Mucosa of descending colon (tissue), 3 donors: ENCODE measurements at regions not wholly inside any gene's neighbourhood (a gene's known extent, or its start where the extent isn't known, plus 50 kb on each side); places are given as distances from the start of the nearest gene placed in this dataset. TPM values are rescaled to one million over a fixed set of nuclear protein-coding genes. Genes with fewer than 3 reads are reported as not detected.

Source experiments
- ATAC-seq: fragments of 200-7000 bp; cut with Tn5 transposase; one replicate; pipeline ENCODE4 v1.9.1; 2020; ENCODE audit warnings: mild to moderate bottlenecking, moderate library complexity
- DNase-seq, 3 donors: peaks; one replicate each; pipeline ENCODE4 v3.0.0-alpha.2; 2020
- H3K36me3 ChIP-seq: fragments of 200-600 bp; one replicate; pipeline ENCODE4 v1.8.0; 2021; ENCODE audit warnings: low read depth, mild to moderate bottlenecking
- H3K4me1 ChIP-seq: fragments of 200-600 bp; one replicate; pipeline ENCODE4 v1.8.0; 2021; ENCODE audit warnings: low read depth, mild to moderate bottlenecking
- H3K4me3 ChIP-seq: fragments of 200-600 bp; one replicate; pipeline ENCODE4 v1.8.0; 2021; ENCODE audit warnings: mild to moderate bottlenecking
- H3K9me3 ChIP-seq: fragments of 200-600 bp; one replicate; pipeline ENCODE4 v1.8.0; 2021; ENCODE audit warnings: mild to moderate bottlenecking
- intact Hi-C, 2 donors: fragments of 100-400 bp; cut with DNase I in 1 of 2; cut with micrococcal nuclease in 1 of 2; formaldehyde crosslinking; loops; one replicate each; pipeline versions ENCODE4 v1.11.0 to v1.11.1; 2022; cut with DNase I, micrococcal nuclease
- microRNA-seq: library from miRNA; unstranded; fragments of <30 nt; microRNA quantifications from one replicate; pipeline ENCODE4, GENCODE V29; 2019
- TF ChIP-seq, protein P1 (sequence below): fragments of 200-600 bp; IDR thresholded peaks from one replicate; pipeline ENCODE4 v1.8.0; 2022; ENCODE audit warnings: antibody characterized with exemption, mild to moderate bottlenecking
- donor health status: DM: no; HTN: no; CAD: no; lungs with moderate emphysema.
- donor health status: DM: no; HTN: no; CAD: no.
- donor health status: DM: no; HTN: yes; CAD: no.

DNA sequence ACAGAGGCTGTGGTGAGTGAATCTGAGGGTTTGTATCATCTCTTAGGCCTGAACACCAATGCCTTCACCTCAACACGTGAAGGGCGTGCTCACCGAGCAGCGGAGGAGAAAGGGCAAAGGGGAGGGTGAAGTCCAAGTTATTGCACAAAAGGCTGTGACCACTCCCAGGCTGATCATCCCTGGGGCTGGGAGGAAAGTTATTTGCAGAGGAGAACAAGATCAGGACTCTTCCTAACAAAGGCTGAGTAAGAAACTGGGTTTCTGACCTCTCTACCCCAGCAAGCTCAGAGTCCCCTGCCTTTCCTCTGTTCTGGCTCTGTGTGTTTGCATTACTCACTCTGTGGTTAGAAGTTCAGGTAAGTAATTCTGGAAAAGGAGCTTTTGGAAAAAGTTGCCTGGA, 366.3 kb upstream of the CXorf51A start:
- TF ChIP-seq, protein P1, sequence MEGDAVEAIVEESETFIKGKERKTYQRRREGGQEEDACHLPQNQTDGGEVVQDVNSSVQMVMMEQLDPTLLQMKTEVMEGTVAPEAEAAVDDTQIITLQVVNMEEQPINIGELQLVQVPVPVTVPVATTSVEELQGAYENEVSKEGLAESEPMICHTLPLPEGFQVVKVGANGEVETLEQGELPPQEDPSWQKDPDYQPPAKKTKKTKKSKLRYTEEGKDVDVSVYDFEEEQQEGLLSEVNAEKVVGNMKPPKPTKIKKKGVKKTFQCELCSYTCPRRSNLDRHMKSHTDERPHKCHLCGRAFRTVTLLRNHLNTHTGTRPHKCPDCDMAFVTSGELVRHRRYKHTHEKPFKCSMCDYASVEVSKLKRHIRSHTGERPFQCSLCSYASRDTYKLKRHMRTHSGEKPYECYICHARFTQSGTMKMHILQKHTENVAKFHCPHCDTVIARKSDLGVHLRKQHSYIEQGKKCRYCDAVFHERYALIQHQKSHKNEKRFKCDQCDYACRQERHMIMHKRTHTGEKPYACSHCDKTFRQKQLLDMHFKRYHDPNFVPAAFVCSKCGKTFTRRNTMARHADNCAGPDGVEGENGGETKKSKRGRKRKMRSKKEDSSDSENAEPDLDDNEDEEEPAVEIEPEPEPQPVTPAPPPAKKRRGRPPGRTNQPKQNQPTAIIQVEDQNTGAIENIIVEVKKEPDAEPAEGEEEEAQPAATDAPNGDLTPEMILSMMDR, result no peak
- intact Hi-C loops, result no loop called here
- no peaks in the 10 kb centered on the region for H3K4me1 ChIP-seq
- H3K4me3 ChIP-seq, result no peak overlapping the region
- H3K36me3 ChIP-seq, result no peaks in the 10 kb centered on the region
- ATAC-seq (no peak), DNase-seq (peak in 1 of 3 donors; percentile 44)
- peaks cover 2% of the 10 kb centered on the region for H3K9me3 ChIP-seq

DNA sequence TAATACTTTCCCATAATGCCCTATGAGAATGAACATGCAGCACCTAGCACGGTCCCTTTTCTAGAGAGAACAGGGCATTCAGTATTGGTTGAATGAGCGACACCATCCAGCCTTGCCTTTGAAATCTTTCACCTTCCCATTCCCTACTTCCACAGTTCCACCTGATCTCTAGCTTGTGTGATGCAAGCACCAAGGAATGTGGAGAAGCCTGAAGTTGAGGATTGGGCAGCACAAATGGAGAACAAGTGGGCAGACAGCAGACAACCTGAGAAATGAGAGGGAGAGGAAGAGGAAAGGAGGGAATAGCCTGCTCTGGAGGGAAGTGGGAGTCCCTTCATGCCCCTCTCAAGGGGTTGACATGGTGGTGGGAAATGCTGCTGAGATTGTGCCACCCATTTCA, 365.1 kb upstream of the CXorf51A start:
- Histone ChIP-seq H3K4me3 (no peak overlapping the region), H3K36me3 (no peaks in the 10 kb centered on the region), H3K4me1 (no peaks in the 10 kb centered on the region), H3K9me3 (peaks cover 2% of the 10 kb centered on the region)
- TF ChIP-seq, protein P1, result no peak
- intact Hi-C loops, result no loop called here
- DNase-seq (no peak), ATAC-seq (no peak)

DNA sequence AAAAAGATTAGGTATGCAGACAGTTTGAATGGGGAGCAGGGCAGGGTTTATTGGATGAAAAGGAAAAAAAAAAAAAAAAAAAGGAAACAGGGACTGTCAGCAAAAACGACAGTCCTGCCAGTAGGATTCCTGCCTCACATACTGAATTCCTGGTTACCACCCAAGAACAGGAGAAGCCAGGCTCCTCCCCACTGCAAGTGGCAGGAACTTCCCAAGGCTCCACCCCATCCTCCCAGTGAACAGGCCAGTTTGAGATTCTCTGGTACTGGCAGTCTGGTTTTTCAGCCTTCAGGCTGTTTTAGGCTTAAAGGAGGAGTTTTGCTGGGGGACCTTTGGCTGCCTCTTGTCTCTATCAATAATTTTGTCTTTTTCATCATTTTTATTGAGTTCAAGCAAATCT, 360.0 kb upstream of the CXorf51A start:
- Histone ChIP-seq H3K9me3 (peaks cover 9% of the 10 kb centered on the region), H3K36me3 (no peaks in the 10 kb centered on the region), H3K4me3 (no peak overlapping the region), H3K4me1 (no peaks in the 10 kb centered on the region)
- ATAC-seq (no peak), DNase-seq (peak in 1 of 3 donors; percentile 9)
- intact Hi-C loops, result no loop called here
- TF ChIP-seq, protein P1, result no peak

DNA sequence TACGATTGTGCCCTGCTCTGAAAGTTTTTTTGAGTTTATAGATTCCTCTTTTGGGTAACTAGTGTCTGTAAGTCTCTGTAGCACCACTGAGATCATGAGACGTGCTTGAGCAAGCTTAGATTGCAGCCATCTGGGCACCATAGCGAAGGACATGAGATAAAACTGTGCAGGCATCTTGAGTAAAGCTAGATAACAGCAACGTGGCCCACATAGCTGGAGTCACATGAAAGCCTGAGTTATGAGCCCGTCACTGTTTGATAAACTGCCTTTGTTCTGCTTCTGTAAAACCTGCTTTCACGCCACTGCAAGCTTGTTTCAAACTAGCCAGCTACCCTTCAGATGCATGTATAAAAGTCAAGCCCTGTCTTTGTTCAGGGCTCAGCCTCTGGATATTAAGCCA, 359.1 kb upstream of the CXorf51A start:
- intact Hi-C loops, result no loop called here
- TF ChIP-seq, protein P1, result no peak
- H3K36me3 ChIP-seq, result no peaks in the 10 kb centered on the region
- H3K9me3 ChIP-seq, result peaks cover 9% of the 10 kb centered on the region
- DNase-seq, result no peak
- no peaks in the 10 kb centered on the region for H3K4me1 ChIP-seq
- no peak for ATAC-seq
- H3K4me3 ChIP-seq, result no peak overlapping the region

DNA sequence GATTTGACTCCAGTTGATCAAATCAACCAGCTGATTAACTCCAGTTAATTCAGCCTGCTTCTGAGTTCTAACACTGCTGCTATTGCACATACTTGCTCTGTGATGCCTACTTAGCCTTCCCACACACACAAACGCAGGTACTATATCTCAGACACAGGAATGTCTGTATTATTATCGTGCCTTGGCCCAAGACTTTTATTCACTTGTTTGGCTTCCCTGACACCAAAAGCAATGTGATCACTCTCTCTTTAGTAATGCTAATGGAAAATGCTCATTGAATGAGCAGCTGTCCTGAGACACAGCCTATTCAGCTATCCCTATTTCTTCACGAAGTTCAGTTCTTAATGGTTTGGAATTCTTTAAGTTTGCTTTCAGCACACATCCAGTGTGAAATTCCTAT, 356.4 kb upstream of the CXorf51A start:
- Histone ChIP-seq H3K36me3 (no peaks in the 10 kb centered on the region), H3K9me3 (peaks cover 9% of the 10 kb centered on the region), H3K4me3 (no peak overlapping the region), H3K4me1 (no peaks in the 10 kb centered on the region)
- ATAC-seq (no peak), DNase-seq (no peak)
- TF ChIP-seq, protein P1, result no peak
- intact Hi-C loops, result no loop called here

Small RNA genes in the stretch of these regions (microRNA-seq; reads per million reads assigned to microRNA genes)
- gene MIR513A1 (not detected), gene MIR513A2 (not detected), gene MIR513B (not detected), gene MIR513C (0.93 reads per million)
